GM13976 (cell line): ENCODE measurements at regions not wholly inside any gene's neighbourhood (a gene's known extent, or its start where the extent isn't known, plus 50 kb on each side); places are given as distances from the start of the nearest gene placed in this dataset.

Source experiments
- DNase-seq: peaks from one replicate; pipeline ENCODE4 v3.0.0; 2012; ENCODE audit warnings: low spot score
- CTCF ChIP-seq: IDR thresholded peaks from 2 replicates; pipeline ENCODE4 v1.5.1; 2012; ENCODE audit warnings: borderline replicate concordance, mild to moderate bottlenecking; ENCODE audit not compliant: insufficient read depth; ENCODE audit errors: extremely low read depth, missing control alignments, control extremely low read depth
- in situ Hi-C: fragments of 300-500 bp; cut with MboI; formaldehyde crosslinking; loops from one replicate; pipeline ENCODE4 v1.12.0; 2022; ENCODE audit warnings: low sequenced_read_pairs, mixed read lengths, inconsistent platforms; ENCODE audit not compliant: unreplicated experiment

- in situ Hi-C loops: no loop called here
- TF ChIP-seq CTCF: no peak
Observed at GRCh38 chr22:22400964-22401363, 107.6 kb downstream of the ZNF280B start.

GRCh38 chr22:22401381-22401780 lies 107.2 kb downstream of the ZNF280B start:
- in situ Hi-C loops: no loop called here
- no peak for TF ChIP-seq CTCF

More at GRCh38 chr22:22400964-22401363, 107.6 kb downstream of the ZNF280B start:
- no peak for DNase-seq

GRCh38 chr22:22403306-22403705 lies 105.2 kb downstream of the ZNF280B start:
- no peak for TF ChIP-seq CTCF
- no peak for DNase-seq
- in situ Hi-C loops: no loop called here

More at GRCh38 chr22:22401381-22401780, 107.2 kb downstream of the ZNF280B start:
- no peak for DNase-seq

- in situ Hi-C loops: no loop called here
- TF ChIP-seq CTCF: no peak
- DNase-seq: no peak
Observed at GRCh38 chr22:22403771-22404170, 104.8 kb downstream of the ZNF280B start.

GRCh38 chr22:22404598-22405284 lies 103.8 kb downstream of the ZNF280B start:
- in situ Hi-C loops: no loop called here
- no peak for DNase-seq
- no peak for TF ChIP-seq CTCF

- no peak for DNase-seq
- TF ChIP-seq CTCF: no peak
- in situ Hi-C loops: no loop called here
Observed at GRCh38 chr22:22406445-22407027, 102.0 kb downstream of the ZNF280B start.
